SJCRH30 (cell line): ENCODE measurements at regions not wholly inside any gene's neighbourhood (a gene's known extent, or its start where the extent isn't known, plus 50 kb on each side); places are given as distances from the start of the nearest gene placed in this dataset.

ENCODE experiments used
- DNase-seq, 2 experiments: peaks; one replicate each; pipeline ENCODE4 v3.0.0-alpha.2; 2015 to 2020
- H3K27ac ChIP-seq: fragments of 250-450 bp; sonication (Bioruptor Pico); 2 replicates; pipeline ENCODE4 v1.5.1; 2020; ENCODE audit warnings: mild to moderate bottlenecking, moderate library complexity
- H3K27me3 ChIP-seq: fragments of 250-450 bp; sonication (Bioruptor Pico); 2 replicates; pipeline ENCODE4 v1.5.1; 2020; ENCODE audit warnings: mild to moderate bottlenecking, moderate library complexity
- H3K36me3 ChIP-seq: fragments of 250-450 bp; sonication (Bioruptor Pico); 2 replicates; pipeline ENCODE4 v1.5.1; 2020; ENCODE audit warnings: mild to moderate bottlenecking, moderate library complexity
- H3K4me1 ChIP-seq: fragments of 250-450 bp; sonication (Bioruptor Pico); 2 replicates; pipeline ENCODE4 v1.5.1; 2020; ENCODE audit warnings: mild to moderate bottlenecking, moderate library complexity
- H3K4me3 ChIP-seq: fragments of 250-450 bp; sonication (Bioruptor Pico); 2 replicates; pipeline ENCODE4 v1.5.1; 2020; ENCODE audit warnings: mild to moderate bottlenecking, moderate library complexity
- H3K9me3 ChIP-seq: fragments of 250-450 bp; sonication (Bioruptor Pico); replicated peaks from 2 replicates; pipeline ENCODE4 v1.5.1; 2020; ENCODE audit warnings: mild to moderate bottlenecking, moderate library complexity

DNA sequence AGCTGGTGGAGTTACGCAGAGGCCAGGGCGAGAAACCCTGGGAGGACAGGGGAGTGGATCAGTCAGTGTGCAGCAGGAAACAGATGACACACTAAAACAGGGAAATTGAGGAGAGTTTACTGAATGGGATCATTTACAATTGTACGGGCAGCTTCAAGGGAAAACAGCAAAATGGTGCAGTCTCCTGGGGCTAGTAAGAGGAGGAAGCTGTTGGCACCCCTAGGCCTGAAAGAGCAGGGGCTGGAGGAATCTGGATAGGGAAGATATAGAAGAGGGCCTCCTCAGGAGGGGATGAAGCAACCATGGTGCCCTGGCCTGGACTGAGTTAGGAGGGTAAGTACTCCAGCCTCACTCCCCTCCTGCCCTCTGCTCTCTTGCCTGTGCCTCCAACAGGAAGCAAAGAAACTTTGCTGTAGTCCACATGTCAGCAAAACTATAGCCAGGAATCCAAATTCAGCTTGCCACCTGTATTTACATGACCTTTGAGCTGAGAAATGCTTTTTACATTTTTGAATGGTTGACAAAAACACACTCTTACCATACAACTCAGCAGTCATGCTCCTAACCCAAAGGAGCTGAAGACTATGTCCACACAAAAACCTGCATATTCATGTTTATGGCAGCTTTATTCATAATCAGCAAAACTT, 52.3 kb upstream of the OPN4 start:
- H3K27me3 ChIP-seq = no peaks in the 10 kb centered on the region
- no peaks in the 10 kb centered on the region for H3K9me3 ChIP-seq
- DNase-seq = no peak
- peaks cover 12% of the 10 kb centered on the region for H3K4me1 ChIP-seq
- no peak overlapping the region for H3K4me3 ChIP-seq
- no peak overlapping the region for H3K27ac ChIP-seq
- no peaks in the 10 kb centered on the region for H3K36me3 ChIP-seq

DNA sequence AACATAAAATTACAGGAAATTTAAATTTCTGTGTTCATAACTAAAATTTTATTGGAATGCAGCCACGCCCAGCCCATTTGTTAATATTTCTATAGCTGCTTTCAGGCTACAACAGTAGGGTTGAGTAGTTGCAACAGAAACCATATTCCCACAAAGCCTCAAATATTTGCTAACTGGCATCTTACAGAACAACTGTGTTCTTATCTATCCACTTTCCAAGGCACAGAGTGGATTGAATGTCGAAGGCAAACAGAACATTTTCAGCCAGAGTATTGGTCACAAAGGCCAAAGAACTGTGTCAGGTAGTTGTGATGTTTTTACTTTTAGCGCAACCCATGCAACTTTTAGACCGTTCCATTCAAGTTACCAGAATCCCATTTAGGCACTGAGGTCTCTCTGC, 51.1 kb upstream of the OPN4 start:
- Histone ChIP-seq H3K4me1 (peaks cover 5% of the 10 kb centered on the region), H3K36me3 (no peaks in the 10 kb centered on the region), H3K27me3 (no peaks in the 10 kb centered on the region), H3K27ac (no peak overlapping the region), H3K9me3 (no peaks in the 10 kb centered on the region), H3K4me3 (no peak overlapping the region)
- no peak for DNase-seq
